DND-41 (cell line): ENCODE measurements at regions not wholly inside any gene's neighbourhood (a gene's known extent, or its start where the extent isn't known, plus 50 kb on each side); places are given as distances from the start of the nearest gene placed in this dataset.

Experiments used
- EZH2 ChIP-seq: IDR thresholded peaks from 3 replicates; pipeline ENCODE4 v1.6.1; 2012; ENCODE audit warnings: borderline replicate concordance, low read depth, mild to moderate bottlenecking, moderate library complexity, low read length, inconsistent platforms; ENCODE audit not compliant: severe bottlenecking
- TF ChIP-seq, protein P1 (sequence below): IDR thresholded peaks from 2 replicates; pipeline ENCODE4 v1.5.1; 2012; ENCODE audit warnings: borderline replicate concordance, low read length, moderate library complexity, mild to moderate bottlenecking; ENCODE audit not compliant: poor library complexity, severe bottlenecking; ENCODE audit errors: extremely low read depth

DNA sequence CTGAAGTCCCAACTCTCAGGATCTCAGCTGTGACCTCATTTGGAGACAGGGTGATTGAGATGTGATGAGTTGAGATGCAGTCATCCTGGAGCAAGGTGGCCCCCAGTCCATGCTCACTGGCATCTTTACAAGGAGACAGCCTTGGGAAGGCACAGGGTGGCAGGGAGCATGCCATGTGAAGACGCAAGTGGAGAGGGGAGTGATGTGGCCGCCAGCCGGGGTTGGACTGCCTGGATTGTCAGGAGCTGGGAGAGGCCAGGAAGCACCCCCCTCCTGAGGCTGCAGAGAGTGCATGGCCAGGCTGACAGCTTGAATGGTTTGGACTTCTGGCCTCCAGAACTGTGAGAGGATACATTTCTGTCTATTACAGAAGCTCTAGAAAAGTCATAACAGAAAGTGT lies 194.4 kb downstream of the UQCRFS1 start:
- no peak for TF ChIP-seq EZH2
- TF ChIP-seq, protein P1, sequence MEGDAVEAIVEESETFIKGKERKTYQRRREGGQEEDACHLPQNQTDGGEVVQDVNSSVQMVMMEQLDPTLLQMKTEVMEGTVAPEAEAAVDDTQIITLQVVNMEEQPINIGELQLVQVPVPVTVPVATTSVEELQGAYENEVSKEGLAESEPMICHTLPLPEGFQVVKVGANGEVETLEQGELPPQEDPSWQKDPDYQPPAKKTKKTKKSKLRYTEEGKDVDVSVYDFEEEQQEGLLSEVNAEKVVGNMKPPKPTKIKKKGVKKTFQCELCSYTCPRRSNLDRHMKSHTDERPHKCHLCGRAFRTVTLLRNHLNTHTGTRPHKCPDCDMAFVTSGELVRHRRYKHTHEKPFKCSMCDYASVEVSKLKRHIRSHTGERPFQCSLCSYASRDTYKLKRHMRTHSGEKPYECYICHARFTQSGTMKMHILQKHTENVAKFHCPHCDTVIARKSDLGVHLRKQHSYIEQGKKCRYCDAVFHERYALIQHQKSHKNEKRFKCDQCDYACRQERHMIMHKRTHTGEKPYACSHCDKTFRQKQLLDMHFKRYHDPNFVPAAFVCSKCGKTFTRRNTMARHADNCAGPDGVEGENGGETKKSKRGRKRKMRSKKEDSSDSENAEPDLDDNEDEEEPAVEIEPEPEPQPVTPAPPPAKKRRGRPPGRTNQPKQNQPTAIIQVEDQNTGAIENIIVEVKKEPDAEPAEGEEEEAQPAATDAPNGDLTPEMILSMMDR, result no peak
